Esophagus muscularis mucosa (tissue), 4 donors: ENCODE measurements at regions not wholly inside any gene's neighbourhood (a gene's known extent, or its start where the extent isn't known, plus 50 kb on each side); places are given as distances from the start of the nearest gene placed in this dataset.

Experiments
- CTCF ChIP-seq, 3 experiments: fragments of 200-600 bp in 2 of 3; fragments of 450-650 bp in 1 of 3; sonication (generic) in 2 of 3; IDR thresholded peaks; one replicate each; pipeline ENCODE4 v1.5.1; 2017 to 2019; ENCODE audit warnings: antibody characterized with exemption in 3 of 3, mild to moderate bottlenecking in 2 of 3, moderate library complexity in 1 of 3
- EP300 ChIP-seq: sonication (generic); formaldehyde crosslinking; IDR thresholded peaks from one replicate; pipeline ENCODE4 v1.6.1; 2017; ENCODE audit warnings: antibody characterized with exemption
- POLR2A ChIP-seq: fragments of 450-650 bp; IDR thresholded peaks from one replicate; pipeline ENCODE4 v1.6.1; 2017; ENCODE audit warnings: antibody characterized with exemption, moderate library complexity, mild to moderate bottlenecking, low read depth
- POLR2AphosphoS5 ChIP-seq, 2 donors: sonication (generic); formaldehyde crosslinking; IDR thresholded peaks; one replicate each; pipeline ENCODE4 v1.6.1; 2017; ENCODE audit warnings: antibody characterized with exemption in 2 of 2

- TF ChIP-seq POLR2A (no peak), CTCF (IDR thresholded peaks at IDR 0.05) (no peak), POLR2AphosphoS5 (IDR thresholded peaks at IDR 0.05) (no peak), EP300 (no peak)
Measured at GRCh38 chr15:94845390-94845716, 614.0 kb downstream of the MCTP2 start.
